D721Med (cell line): ENCODE measurements at regions not wholly inside any gene's neighbourhood (a gene's known extent, or its start where the extent isn't known, plus 50 kb on each side); places are given as distances from the start of the nearest gene placed in this dataset.
"Not testable (repeated sequence)": the region's sequence is repeated elsewhere in the genome, so short reads cannot be mapped to it uniquely, and the experiment has no call there.

Experiments used
- DNase-seq: peaks from one replicate; pipeline ENCODE4 v3.0.0; 2011; ENCODE audit warnings: low spot score; ENCODE audit not compliant: insufficient read length
- FAIRE-seq: peaks from 2 replicates; lab custom pipeline; 2011; peaks lifted over from hg19 to GRCh38; lab: Jason Lieb, UNC
- CTCF ChIP-seq: IDR thresholded peaks from 2 replicates; pipeline ENCODE4 v1.5.1; 2012; ENCODE audit warnings: mild to moderate bottlenecking, control low read depth; ENCODE audit not compliant: insufficient read depth; ENCODE audit errors: missing control alignments

DNA sequence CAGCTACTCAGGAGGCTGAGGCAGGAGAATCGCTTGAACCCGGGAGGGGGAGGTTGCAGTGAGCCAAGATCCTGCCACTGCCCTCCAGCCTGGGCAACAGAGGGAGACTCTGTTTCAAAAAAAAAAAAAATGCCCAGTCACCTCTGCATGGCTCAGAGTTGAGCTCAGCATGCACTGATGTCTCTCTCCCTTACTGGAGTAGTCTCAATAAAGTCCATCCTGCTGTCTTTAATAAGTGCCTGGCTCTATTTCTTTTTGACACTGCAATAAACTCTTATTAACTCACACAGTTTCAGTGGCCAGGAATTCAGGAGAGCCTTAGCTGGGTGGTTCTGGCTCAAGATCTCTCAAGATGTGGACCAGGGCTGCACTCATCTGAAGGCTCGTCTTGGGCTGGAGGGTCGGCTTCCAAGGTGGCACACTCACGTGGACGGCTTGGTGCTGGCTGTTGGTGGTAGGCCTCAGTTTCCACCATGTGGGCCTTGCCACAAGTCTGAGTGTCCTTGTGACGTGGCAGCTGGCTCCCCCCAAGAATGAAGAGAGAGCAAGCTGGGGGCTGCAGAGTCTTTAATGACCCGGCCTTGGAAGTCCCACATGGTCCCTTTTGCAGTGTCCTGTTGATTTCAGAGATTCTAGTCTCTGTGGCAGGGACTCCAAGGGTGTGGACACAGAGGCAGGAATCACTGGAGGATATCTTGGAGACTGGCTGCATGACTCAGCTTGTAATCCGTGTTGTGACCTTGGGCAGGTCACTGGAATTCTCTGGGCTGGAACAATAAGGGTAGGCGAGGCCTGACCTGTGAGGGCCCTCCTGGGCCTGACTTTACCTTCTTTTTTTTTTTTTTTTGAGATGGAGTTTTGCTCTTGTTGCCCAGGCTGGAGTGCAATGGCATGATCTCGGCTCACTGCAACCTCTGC, 85.9 kb upstream of the KMT2C start:
- no peak for FAIRE-seq
- TF ChIP-seq CTCF, result no peak
- no peak for DNase-seq

DNA sequence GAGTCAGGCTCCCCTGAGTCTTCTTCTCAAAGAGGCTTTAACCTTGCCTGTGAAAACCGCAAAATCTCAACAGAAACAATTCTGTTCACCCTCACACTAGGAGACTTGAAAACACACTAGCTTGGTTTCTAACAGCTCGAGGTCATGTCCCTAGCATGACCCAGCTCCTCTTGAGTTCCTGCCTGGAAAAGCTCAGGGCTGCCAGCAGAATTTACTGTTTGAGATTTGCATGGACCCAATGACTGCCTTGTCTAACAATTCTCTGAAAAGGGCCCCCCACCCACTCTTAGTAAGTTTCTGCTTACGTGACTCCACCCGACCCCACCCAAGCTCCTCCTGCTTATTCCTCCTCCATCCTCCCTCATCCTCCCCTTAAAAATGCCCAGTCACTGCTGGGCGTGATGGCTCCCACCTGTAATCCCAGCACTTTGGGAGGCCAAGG, 85.1 kb upstream of the KMT2C start:
- no peak for FAIRE-seq
- TF ChIP-seq CTCF, result no peak
- no peak for DNase-seq

GRCh38 chr7:152519290-152519689, 83.5 kb upstream of the KMT2C start:
- no peak for FAIRE-seq
- TF ChIP-seq CTCF, result no peak

DNA sequence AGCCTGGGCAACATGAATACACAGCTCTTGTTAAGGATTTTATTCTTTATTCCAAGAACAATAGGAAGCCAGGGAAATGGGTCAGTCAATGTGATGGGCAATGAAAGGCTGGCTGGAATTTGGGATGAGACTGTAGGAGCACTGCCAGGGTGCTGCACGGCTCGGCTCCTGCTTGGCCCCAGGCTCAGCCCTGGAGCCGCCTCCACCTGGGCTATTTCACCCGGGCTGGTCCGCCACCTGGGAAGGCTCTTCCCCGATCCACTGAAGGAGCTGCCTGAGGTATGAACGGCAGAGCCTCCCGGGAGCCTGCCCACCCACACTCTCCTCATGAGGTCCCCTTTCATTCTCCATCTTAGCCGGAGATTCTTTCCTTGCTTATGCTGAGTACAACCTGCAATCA, 80.4 kb upstream of the KMT2C start:
- DNase-seq (no peak), FAIRE-seq (no peak)
- TF ChIP-seq CTCF, result no peak

More at GRCh38 chr7:152519290-152519689, 83.5 kb upstream of the KMT2C start:
- DNase-seq, result no peak

DNA sequence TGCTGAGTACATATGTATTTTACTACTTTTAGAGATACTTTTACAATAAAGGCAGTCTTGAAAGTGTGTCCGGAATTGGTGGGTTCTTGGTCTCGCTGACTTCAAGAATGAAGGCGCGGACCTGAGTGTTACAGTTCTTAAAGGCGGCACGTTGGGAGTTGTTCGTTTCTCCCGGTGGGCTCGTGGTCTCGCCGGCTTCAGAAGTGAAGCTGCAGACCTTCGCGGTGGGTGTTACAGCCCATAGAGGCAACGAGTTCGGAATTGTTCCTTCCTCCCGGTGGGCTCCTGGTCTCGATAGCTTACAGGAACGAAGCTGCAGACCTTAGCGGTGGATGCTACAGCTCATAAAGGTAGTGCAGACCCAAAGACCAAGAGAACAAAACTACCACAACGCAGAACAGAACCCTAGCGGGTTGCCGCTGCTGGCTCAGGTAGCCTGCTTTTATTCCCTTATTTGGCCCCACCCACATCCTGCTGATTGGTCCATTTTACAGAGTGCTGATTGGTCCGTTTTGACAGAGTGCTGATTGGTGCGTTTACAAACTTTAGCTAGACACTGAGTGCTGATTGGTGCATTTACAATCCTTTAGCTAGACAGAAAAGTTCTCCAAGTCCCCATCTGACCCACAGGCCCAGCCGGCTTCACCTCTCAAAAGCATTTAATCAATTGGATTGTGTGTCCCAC, 79.6 kb upstream of the KMT2C start:
- not testable (repeated sequence) for FAIRE-seq, DNase-seq

- TF ChIP-seq CTCF, result no peak
- FAIRE-seq (no peak), DNase-seq (no peak)
Measured at GRCh38 chr7:152514771-152515105, 78.9 kb upstream of the KMT2C start.

DNA sequence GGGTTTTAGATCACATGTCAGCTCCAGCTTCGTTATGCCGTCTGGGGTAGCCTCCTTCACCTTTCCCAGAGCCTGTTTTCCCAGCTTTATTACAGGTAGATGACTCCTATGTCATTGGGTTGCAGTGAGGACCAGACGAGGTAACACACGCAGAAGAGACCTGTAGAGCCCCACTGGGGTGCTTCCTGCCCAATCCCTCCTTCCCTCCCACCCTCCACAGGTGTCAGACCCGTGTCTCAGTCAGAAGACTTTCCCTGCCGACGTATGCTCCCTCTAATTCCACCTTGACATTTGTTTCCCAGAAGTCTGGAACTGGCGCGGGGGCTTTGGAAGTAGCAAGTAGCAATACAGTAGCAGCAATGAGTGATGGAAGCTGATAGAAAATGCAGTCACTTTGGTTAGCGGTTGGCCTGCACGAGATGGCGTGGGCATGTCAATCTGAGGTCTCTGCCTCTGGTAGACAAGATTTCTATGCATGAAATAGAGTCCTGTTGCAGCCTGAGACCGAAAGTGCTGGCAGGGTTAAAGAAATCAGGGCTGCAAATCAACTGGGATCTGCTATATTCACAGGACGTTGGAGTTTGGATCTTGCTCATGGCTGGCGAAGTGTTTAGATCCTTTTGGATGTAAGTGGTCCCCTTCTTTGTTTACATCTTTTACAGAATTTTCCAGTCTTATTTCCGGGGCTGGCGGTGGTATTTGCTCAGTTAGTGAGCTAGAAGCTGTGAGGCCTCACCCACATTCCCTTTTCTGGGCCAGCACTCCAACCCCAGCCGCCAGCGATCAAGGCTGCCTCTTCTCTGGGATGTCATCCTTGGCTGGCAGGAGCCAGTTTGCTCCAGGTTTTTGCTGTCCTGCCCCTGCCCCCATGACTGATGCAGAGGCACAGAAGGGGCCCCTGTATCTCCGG, 78.3 kb upstream of the KMT2C start:
- TF ChIP-seq CTCF, result no peak
- no peak for DNase-seq
- no peak for FAIRE-seq
